SW 1271 (cell line): ENCODE measurements at regions not wholly inside any gene's neighbourhood (a gene's known extent, or its start where the extent isn't known, plus 50 kb on each side); places are given as distances from the start of the nearest gene placed in this dataset.
A peak's percentile ranks its signal among the peaks of the same experiment; 100 is the strongest.

Source experiments
- DNase-seq, 2 experiments: peaks; one replicate each; lab custom pipeline; 2025; lab: John Stamatoyannopoulos, UW

DNA sequence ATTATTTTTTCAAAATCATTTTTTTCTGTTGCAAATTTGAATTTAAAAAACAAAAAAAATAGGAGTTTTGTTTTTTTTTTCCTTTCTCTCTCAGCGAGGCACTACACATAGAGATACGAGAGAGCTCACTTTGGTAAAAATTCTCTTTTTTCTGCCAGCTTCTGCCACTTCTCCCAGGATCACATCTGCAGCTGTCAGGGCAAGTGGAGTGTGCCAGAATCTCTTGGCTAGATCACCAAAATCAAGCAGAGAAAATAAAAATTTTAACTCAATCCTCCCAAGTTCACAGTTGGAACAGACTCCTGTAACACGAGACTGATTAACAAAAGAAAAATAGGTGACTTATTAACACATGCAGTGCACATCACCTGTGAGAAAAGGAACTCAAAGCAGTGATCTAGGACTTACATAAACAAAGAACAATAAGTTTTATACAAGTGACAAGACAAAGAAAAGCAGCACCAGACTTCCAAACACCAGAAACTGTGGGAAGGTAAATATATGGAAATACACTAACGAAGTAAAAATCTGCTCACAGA lies 213.2 kb upstream of the ZFP42 start:
- no peak for DNase-seq

GRCh38 chr4:187786190-187786589 lies 209.4 kb upstream of the ZFP42 start:
- DNase-seq = no peak

DNA sequence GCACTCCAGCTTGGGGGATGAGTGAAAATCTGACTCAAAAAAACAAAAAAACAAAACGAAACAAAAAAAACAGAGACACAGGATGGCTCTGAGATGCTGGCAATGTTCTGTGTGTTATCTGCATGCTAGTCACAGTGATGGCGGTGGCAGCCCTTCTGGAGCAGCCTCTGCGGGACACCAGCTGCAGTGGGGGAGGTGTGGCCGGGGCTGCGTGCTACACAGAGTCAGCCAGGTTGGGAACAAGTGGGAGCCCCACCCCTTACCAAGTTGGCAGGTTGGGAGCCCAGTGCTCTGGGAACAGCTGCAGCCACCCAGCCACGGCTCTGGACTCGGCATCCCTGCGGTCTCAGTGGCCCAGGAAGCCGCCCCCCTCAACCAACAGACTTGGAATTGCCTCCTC lies 206.5 kb upstream of the ZFP42 start:
- no peak for DNase-seq

GRCh38 chr4:187795737-187796136 lies 199.8 kb upstream of the ZFP42 start:
- no peak for DNase-seq

DNA sequence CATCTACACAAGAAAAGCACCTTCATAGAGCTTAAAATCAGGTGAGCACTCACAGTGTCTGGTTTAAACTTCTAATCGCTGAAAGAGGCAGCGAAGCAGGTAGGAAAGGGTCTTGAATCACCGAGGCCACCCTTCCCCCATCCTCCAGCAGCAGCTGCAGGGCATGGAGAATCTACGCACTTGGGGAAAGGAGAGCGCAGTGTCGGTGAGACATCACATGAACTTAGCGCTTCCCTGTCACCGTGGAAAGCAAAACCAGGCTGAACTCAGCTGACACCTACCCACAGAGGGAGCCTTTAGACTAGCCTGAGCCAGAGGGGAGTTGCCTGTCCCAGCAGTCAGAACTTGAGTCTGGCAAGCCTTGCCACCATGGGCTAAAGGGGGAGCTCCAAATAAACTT lies 197.2 kb upstream of the ZFP42 start:
- no peak for DNase-seq

- DNase-seq = no peak
These were observed 195.8 kb upstream of the ZFP42 start for GRCh38 chr4:187799735-187800134.

DNA sequence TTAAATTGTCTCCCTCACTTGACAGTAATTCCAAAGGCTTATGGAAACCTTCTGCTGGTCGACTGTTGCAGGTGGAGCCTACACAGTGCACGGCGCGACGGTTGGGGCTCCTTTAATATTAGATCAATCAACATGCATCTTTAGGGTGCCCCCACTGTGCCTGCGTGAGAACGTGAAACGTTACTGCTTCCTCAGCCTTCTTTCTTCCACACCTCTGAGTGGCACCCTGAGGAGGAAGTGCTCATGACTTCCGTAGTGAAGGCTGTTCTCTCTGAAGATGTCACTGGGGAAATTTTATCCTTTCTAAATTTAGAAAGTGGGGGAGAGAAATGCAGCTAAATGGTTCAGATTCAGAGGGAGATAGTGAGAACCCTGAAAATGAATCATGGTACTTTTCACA lies 184.0 kb upstream of the ZFP42 start:
- no peak for DNase-seq

DNA sequence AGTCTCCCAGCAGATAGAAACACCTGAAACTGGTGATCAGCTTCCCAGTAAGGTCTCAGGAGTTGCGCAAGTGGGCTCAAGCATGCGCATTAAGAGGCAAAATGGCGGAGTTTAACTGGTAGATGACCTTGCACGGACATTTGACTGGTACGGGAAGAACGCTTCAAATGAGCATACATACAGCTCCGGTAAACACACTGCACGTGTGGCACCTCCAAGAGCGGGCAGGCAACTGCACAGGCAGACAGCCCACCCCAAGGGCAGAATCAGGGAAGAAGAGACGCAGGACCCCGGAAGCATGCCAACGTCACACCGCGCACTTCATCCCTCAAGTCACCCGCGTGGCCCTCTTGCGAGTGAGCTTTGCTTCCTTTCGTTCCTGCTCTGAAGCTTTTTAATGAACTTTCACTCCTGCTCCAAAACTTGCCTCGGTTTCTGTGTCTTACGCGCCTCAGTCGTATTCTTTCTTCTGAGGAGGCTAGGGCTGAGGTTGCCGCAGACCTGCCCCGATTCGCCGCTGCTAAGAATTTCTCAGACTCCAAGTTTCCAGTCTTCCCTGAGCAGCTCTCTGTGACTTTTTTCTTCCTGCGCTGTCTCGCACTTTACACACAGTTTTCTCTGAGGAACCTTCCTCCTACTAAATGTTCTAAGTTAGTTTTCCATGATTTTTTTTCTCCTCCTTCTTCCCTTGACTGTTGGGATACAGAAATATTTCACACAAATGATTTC lies 180.7 kb upstream of the ZFP42 start:
- DNase-seq = peak in 1 of 2 experiments; percentile 13

- DNase-seq = no peak
These were observed 168.8 kb upstream of the ZFP42 start for GRCh38 chr4:187826725-187827124.

DNA sequence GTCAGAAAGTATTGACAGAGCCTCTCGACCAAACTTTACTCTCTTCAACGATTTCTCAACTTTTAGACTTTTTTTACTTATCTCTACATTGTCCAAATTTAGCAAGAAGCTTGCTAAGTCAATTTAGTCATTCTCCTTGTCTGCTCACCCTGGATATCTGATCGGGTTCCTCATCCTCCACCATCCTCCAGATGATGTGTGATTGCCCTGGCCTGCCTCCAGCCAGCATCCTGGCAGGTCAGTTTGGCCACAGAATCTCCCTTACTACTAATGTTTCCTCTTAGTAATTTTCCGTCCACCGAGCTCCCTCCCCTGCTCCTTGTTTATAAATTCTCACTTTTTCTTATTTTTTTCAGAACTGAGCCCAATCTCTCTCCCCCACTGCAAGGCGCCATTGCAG lies 167.9 kb upstream of the ZFP42 start:
- DNase-seq = no peak

GRCh38 chr4:187839765-187840164 lies 155.8 kb upstream of the ZFP42 start:
- DNase-seq = no peak

DNA sequence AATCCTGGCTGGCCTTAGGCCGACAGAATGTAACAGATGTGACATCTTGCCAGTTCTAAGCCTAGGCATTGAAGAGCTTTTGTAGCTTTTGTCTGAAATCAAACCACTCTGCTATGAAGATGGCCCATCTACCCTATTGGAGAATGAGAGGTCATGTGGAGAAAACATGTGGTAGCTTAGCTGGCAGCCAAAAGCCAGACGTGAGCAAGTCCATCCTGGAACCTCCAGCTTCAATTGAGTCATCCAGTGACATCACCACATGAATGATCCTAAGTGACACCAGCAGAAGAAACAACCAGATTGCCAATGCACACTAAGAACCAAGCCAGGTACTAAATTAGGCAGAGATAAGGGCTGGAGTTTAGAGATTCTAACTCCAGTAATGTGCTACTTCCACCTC lies 154.8 kb upstream of the ZFP42 start:
- no peak for DNase-seq

GRCh38 chr4:187849556-187850225 lies 145.9 kb upstream of the ZFP42 start:
- DNase-seq = no peak

DNA sequence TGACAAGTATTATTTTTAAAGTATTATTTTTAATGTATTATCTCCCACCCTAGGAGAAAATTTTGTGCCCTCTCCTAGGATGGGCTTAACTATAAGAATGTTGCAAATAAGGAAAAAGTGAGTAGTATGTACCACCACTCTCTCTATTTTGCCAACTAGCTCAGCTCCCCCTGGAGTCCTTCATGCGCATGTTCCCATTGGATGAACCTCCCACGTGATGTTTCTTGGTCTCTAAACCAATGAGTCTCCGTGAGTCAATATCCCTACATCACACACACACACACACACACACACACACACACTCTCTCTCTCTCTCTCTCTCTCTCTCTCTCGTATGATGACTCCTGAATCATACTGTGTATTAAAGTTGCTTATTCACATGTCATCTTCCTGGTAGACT lies 129.7 kb upstream of the ZFP42 start:
- no peak for DNase-seq

GRCh38 chr4:187883049-187883448 lies 112.5 kb upstream of the ZFP42 start:
- no peak for DNase-seq

DNA sequence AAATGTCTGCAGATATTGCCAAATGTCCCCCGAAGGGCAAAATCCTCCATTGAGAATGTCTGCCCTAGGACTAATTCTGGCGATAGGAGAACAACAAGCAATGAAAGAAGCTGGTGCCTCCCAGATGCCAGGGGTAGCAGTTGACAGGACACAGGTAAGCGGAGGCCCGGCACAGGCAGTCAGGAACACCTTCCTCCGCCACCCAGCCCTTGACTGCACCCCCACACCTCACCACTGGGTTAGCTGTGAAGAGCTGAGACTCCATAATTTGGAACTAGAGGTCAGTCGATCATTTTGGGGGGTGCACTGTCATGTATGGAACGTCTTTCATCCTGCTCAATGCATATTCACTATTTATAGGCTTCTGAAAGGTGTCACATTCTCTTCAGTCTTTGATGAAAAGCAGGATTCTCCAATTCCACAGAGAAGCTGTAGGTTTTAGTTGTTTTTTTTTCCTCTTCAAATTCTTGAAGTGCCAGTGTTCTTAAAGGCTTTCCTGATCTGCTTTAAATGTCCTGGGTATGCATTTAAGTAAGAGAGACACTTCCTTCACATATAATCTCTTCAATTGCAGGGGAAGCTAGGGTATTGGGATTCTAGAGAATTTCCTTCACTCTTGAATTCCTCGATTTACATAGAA lies 111.6 kb upstream of the ZFP42 start:
- DNase-seq = no peak

- no peak for DNase-seq
These were observed 107.7 kb upstream of the ZFP42 start for GRCh38 chr4:187887906-187888305.

DNA sequence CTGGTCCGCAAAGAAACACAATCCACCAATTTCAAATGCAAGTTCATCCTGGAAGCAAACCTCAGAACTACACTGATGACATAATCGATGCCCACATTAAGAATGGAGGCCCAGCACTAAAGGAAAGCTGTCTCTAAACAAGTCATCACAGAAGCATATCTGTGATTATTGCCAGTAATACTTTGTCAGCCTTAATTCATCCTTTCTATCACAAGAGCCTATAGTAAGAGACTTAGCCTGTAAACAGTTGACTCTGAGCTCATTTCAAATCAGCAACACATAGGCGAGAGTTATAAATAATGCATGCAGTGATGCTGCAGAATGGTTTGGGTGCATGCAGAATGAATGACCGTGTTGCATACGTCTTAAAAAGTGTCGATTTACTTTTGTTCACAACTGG lies 105.9 kb upstream of the ZFP42 start:
- DNase-seq = no peak

DNA sequence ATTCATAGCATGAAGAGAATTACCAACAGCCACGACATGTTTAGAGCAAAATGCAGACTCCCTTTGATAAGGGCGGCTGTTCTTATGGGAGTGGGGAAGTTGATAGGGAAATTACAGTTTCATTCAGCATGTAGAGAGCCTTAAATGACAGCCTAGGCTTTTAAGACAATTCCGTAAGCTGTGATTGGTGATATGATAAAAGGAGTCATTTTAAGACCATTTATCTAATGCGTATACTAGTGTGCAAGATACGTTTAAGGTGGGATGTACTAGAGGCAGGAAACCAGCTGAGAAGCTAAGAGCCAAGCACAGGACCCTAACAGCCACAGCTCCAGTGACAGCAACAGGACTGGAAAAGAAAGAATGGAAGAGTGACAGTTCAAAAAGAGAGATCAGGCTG lies 102.2 kb upstream of the ZFP42 start:
- no peak for DNase-seq

GRCh38 chr4:187903106-187903505 lies 92.5 kb upstream of the ZFP42 start:
- DNase-seq = no peak

GRCh38 chr4:187903700-187904099 lies 91.9 kb upstream of the ZFP42 start:
- DNase-seq = no peak

DNA sequence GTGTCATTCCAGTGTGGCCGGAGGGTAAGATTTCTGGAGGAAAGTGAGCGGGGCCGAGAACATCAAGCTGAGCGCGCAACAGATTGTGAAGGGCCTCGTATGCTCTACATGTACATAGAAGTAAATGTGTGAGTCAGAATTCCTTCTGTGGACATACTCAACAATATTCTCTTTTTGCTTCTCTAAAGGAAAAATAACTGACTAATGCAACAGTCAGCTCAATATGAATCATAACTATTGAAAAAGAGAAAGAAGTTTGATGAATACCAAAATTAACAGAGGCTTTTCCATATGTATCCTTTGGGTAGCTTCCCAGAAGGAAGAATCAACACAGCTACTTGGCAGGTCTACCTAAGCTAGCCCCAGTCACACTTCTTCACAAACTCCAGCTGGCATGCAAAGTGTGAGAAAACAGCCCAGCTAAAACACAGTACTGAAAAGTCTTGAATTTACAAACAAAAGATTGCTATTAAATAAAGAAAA lies 87.5 kb upstream of the ZFP42 start:
- no peak for DNase-seq

DNA sequence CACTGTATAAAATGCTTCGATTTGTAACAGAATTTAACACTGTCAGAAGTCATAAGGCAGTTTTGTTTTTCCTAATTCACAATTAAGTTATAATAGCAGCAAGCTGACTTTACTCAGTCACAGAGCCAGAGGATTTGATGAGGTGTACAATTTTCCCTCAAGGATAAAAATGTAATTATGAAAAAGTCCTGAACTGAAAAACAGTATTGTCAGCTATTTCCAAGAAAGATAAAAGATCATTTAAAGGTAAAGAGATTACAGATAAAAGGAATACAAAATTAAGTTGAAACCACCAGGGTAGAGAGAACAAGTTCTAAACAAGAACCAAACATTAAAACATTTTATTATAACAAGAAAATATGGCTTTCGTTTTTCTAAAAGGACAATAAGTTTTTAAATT lies 86.8 kb upstream of the ZFP42 start:
- DNase-seq = no peak
